ENCODE measurements at regions not wholly inside any gene's neighbourhood (a gene's known extent, or its start where the extent isn't known, plus 50 kb on each side); places are given as distances from the start of the nearest gene placed in this dataset.

GRCh38 chr13:90709319-90709718, 638.2 kb upstream of the MIR17HG start:
- 75% methylated on average over 1 of the region's 1 CpG for WGBS (ENCODE audit: missing lambda C conversion rate)
- no peak for ATAC-seq
- ChIA-PET CTCF (no interaction called here), POLR2A (no interaction called here)
- no peaks in the 10 kb centered on the region for H3K9me3 ChIP-seq
- no peaks in the 10 kb centered on the region for H3K4me1 ChIP-seq
- H3K4me3 ChIP-seq: no peak overlapping the region
- H3K4me2 ChIP-seq: no peak overlapping the region
- no peak overlapping the region for H3K27ac ChIP-seq
- no peak for DNase-seq (ENCODE audit: low read depth in 1 of 2, low spot score in 1 of 2)
- TF ChIP-seq NFE2L2 (conservative IDR thresholded peaks at IDR 0.05; ENCODE audit: low read length): no peak
- no peak for TF ChIP-seq HMGXB4 (CRISPR knock-in tag; IDR thresholded peaks at IDR 0.05; ENCODE audit: borderline replicate concordance)
- no peak for TF ChIP-seq CHD4 (IDR thresholded peaks at IDR 0.05; ENCODE audit: borderline replicate concordance)
- no peak for TF ChIP-seq HOXB5 (CRISPR knock-in tag; IDR thresholded peaks at IDR 0.05)
- no peak for TF ChIP-seq POLR2A (IDR thresholded peaks at IDR 0.05; ENCODE audit: low read length)
- TF ChIP-seq NPAS2 (CRISPR knock-in tag; IDR thresholded peaks at IDR 0.05; ENCODE audit: borderline replicate concordance): no peak
- TF ChIP-seq ESRRA (IDR thresholded peaks at IDR 0.05; ENCODE audit: borderline replicate concordance, low read length): no peak
- no peak for FAIRE-seq

- WGBS (ENCODE audit: missing lambda C conversion rate): 57% methylated on average over 5 of the region's 5 CpGs
- no peak for DNase-seq (ENCODE audit: low read depth in 1 of 2, low spot score in 1 of 2)
- Histone ChIP-seq H3K4me3 (no peak overlapping the region), H3K4me2 (no peak overlapping the region), H3K4me1 (no peaks in the 10 kb centered on the region), H3K9me3 (no peaks in the 10 kb centered on the region), H3K27ac (no peak overlapping the region)
- ChIA-PET POLR2A (no interaction called here), CTCF (no interaction called here)
- TF ChIP-seq EP300 (IDR thresholded peaks at IDR 0.05): no peak
- no peak for TF ChIP-seq BHLHE40 (IDR thresholded peaks at IDR 0.05; ENCODE audit: low read depth, low read length)
- no peak for TF ChIP-seq HES2 (IDR thresholded peaks at IDR 0.05)
- no peak for TF ChIP-seq TFCP2L1 (CRISPR knock-in tag; IDR thresholded peaks at IDR 0.05)
- TF ChIP-seq MAX (IDR thresholded peaks at IDR 0.05): no peak
- no peak for TF ChIP-seq KDM5A (IDR thresholded peaks at IDR 0.05)
- TF ChIP-seq SREBF2 (IDR thresholded peaks at IDR 0.05): no peak
- no peak for TF ChIP-seq USF2 (IDR thresholded peaks at IDR 0.05)
- no peak for TF ChIP-seq CHD4 (IDR thresholded peaks at IDR 0.05; ENCODE audit: borderline replicate concordance)
- no peak for TF ChIP-seq KDM1A (IDR thresholded peaks at IDR 0.05; ENCODE audit: low read depth)
- no peak for TF ChIP-seq CHD2 (IDR thresholded peaks at IDR 0.05; ENCODE audit: low read length, partially characterized antibody)
- no peak for TF ChIP-seq GATA3 (IDR thresholded peaks at IDR 0.05; ENCODE audit: borderline replicate concordance)
- TF ChIP-seq HEYL (CRISPR knock-in tag; IDR thresholded peaks at IDR 0.05): no peak
- TF ChIP-seq ATOH8 (CRISPR knock-in tag; IDR thresholded peaks at IDR 0.05; ENCODE audit: low read depth): no peak
- no peak for TF ChIP-seq ELK1 (IDR thresholded peaks at IDR 0.05; ENCODE audit: low read depth, low read length)
- ATAC-seq: no peak
- FAIRE-seq: no peak
Observed at GRCh38 chr13:90710164-90710759, 637.2 kb upstream of the MIR17HG start.
